Neural progenitor cell (in vitro differentiated cells): ENCODE measurements at regions not wholly inside any gene's neighbourhood (a gene's known extent, or its start where the extent isn't known, plus 50 kb on each side); places are given as distances from the start of the nearest gene placed in this dataset.

Source experiments
- DNase-seq: peaks from one replicate; pipeline ENCODE4 v3.0.0-alpha.2; 2016; ENCODE audit warnings: low spot score
- H2AFZ ChIP-seq: fragments of 200-600 bp; sonication (generic); replicated peaks from 2 replicates; pipeline ENCODE4 v1.6.1; 2016; ENCODE audit warnings: antibody characterized with exemption
- H3F3A ChIP-seq: fragments of 200-600 bp; sonication (generic); 2 replicates; pipeline ENCODE4 v1.6.1; 2016; ENCODE audit warnings: antibody characterized with exemption, low read depth
- H3K27ac ChIP-seq: fragments of 200-600 bp; sonication (generic); 2 replicates; pipeline ENCODE4 v1.5.1; 2016; ENCODE audit warnings: mild to moderate bottlenecking
- H3K27me3 ChIP-seq: fragments of 200-600 bp; sonication (generic); 2 replicates; pipeline ENCODE4 v1.6.1; 2016; ENCODE audit warnings: mild to moderate bottlenecking, moderate library complexity
- H3K36me3 ChIP-seq: fragments of 200-600 bp; sonication (generic); 2 replicates; pipeline ENCODE4 v1.5.1; 2016
- H3K4me1 ChIP-seq: fragments of 200-600 bp; sonication (generic); 2 replicates; pipeline ENCODE4 v1.6.1; 2016; ENCODE audit warnings: mixed run types
- H3K4me2 ChIP-seq: fragments of 200-600 bp; sonication (generic); 2 replicates; pipeline ENCODE4 v1.6.1; 2016
- H3K4me3 ChIP-seq: fragments of 200-600 bp; sonication (generic); 2 replicates; pipeline ENCODE4 v1.5.1; 2016
- H3K79me2 ChIP-seq: fragments of 200-600 bp; sonication (generic); 2 replicates; pipeline ENCODE4 v1.6.1; 2016; ENCODE audit warnings: low read depth
- H3K9ac ChIP-seq: fragments of 200-600 bp; sonication (generic); 2 replicates; pipeline ENCODE4 v1.6.1; 2016
- H3K9me3 ChIP-seq: fragments of 200-600 bp; sonication (generic); 2 replicates; pipeline ENCODE4 v1.5.1; 2016; ENCODE audit warnings: low read depth
- H4K20me1 ChIP-seq: fragments of 200-600 bp; sonication (generic); 2 replicates; pipeline ENCODE4 v1.6.1; 2016; ENCODE audit warnings: low read depth
- H3K27ac Mint-ChIP-seq: 3 replicates; pipeline ENCODE4 v1.8.0; 2021; ENCODE audit warnings: mixed read lengths
- H3K27me3 Mint-ChIP-seq: 2 replicates; pipeline ENCODE4 v1.8.0; 2022; ENCODE audit warnings: low read depth, mild to moderate bottlenecking, inconsistent platforms, moderate library complexity, mixed read lengths; ENCODE audit not compliant: insufficient read depth
- H3K36me3 Mint-ChIP-seq: 3 replicates; pipeline ENCODE4 v1.8.0; 2021; ENCODE audit warnings: mixed read lengths
- H3K4me1 Mint-ChIP-seq: 3 replicates; pipeline ENCODE4 v1.8.0; 2021; ENCODE audit warnings: mixed read lengths
- H3K4me3 Mint-ChIP-seq: 3 replicates; pipeline ENCODE4 v1.8.0; 2021; ENCODE audit warnings: mild to moderate bottlenecking, moderate library complexity, mixed read lengths
- H3K9me3 Mint-ChIP-seq: 3 replicates; pipeline ENCODE4 v1.8.0; 2020; ENCODE audit warnings: mixed read lengths
- CTCF ChIP-seq: fragments of 200-600 bp; sonication (generic); IDR thresholded peaks from 2 replicates; pipeline ENCODE4 v1.5.1; 2017; ENCODE audit warnings: antibody characterized with exemption, mild to moderate bottlenecking
- EZH2 ChIP-seq: fragments of 200-600 bp; sonication (generic); IDR thresholded peaks from 2 replicates; pipeline ENCODE4 v1.6.1; 2017; ENCODE audit warnings: antibody characterized with exemption, mild to moderate bottlenecking, moderate library complexity
- EZH2phosphoT487 ChIP-seq: fragments of 200-600 bp; sonication (generic); IDR thresholded peaks from 2 replicates; pipeline ENCODE4 v1.6.1; 2017; ENCODE audit warnings: antibody characterized with exemption

- no peak overlapping the region for H3K4me2 ChIP-seq
- H3K4me1 ChIP-seq = no peaks in the 10 kb centered on the region
- no peaks in the 10 kb centered on the region for H3F3A ChIP-seq
- DNase-seq = no peak
- H3K27ac Mint-ChIP-seq = no peak overlapping the region
- H4K20me1 ChIP-seq = no peaks in the 10 kb centered on the region
- no peak for TF ChIP-seq EZH2
- TF ChIP-seq EZH2phosphoT487 = no peak
- TF ChIP-seq CTCF = no peak
- H3K27me3 Mint-ChIP-seq = peaks cover 4% of the 10 kb centered on the region
- no peaks in the 10 kb centered on the region for H3K9me3 ChIP-seq
- H2AFZ ChIP-seq = no peak overlapping the region
- no peak overlapping the region for H3K4me3 ChIP-seq
- no peaks in the 10 kb centered on the region for H3K36me3 Mint-ChIP-seq
- no peak overlapping the region for H3K4me3 Mint-ChIP-seq
- no peaks in the 10 kb centered on the region for H3K36me3 ChIP-seq
- H3K27ac ChIP-seq = no peak overlapping the region
- H3K27me3 ChIP-seq = no peaks in the 10 kb centered on the region
- no peaks in the 10 kb centered on the region for H3K9me3 Mint-ChIP-seq
- H3K4me1 Mint-ChIP-seq = peaks cover 11% of the 10 kb centered on the region
- no peaks in the 10 kb centered on the region for H3K79me2 ChIP-seq
- H3K9ac ChIP-seq = no peak overlapping the region
Measured at GRCh38 chr4:10171055-10171454, 54.5 kb upstream of the WDR1 start.

GRCh38 chr4:10169839-10170387 is 53.3 kb upstream of the WDR1 start:
- Mint-ChIP-seq H3K27me3 (peaks cover 2% of the 10 kb centered on the region), H3K36me3 (no peaks in the 10 kb centered on the region), H3K4me1 (peaks cover 11% of the 10 kb centered on the region), H3K27ac (no peak overlapping the region), H3K4me3 (no peak overlapping the region), H3K9me3 (no peaks in the 10 kb centered on the region)
- Histone ChIP-seq H3K79me2 (no peaks in the 10 kb centered on the region), H4K20me1 (no peaks in the 10 kb centered on the region), H3K4me3 (no peak overlapping the region), H3K27me3 (no peaks in the 10 kb centered on the region), H3K9me3 (no peaks in the 10 kb centered on the region), H3K9ac (no peak overlapping the region), H2AFZ (no peak overlapping the region), H3K4me1 (no peaks in the 10 kb centered on the region), H3K27ac (no peak overlapping the region), H3K4me2 (no peak overlapping the region), H3K36me3 (no peaks in the 10 kb centered on the region), H3F3A (no peaks in the 10 kb centered on the region)
- no peak for DNase-seq
- TF ChIP-seq EZH2 = no peak
- TF ChIP-seq EZH2phosphoT487 = no peak
- no peak for TF ChIP-seq CTCF

- Histone ChIP-seq H3K36me3 (no peaks in the 10 kb centered on the region), H4K20me1 (no peaks in the 10 kb centered on the region), H3K9ac (no peak overlapping the region), H3K9me3 (no peaks in the 10 kb centered on the region), H2AFZ (no peak overlapping the region), H3F3A (no peaks in the 10 kb centered on the region), H3K79me2 (no peaks in the 10 kb centered on the region), H3K4me2 (no peak overlapping the region), H3K4me1 (no peaks in the 10 kb centered on the region), H3K4me3 (no peak overlapping the region), H3K27ac (no peak overlapping the region), H3K27me3 (no peaks in the 10 kb centered on the region)
- no peaks in the 10 kb centered on the region for H3K36me3 Mint-ChIP-seq
- H3K27me3 Mint-ChIP-seq = peaks cover 2% of the 10 kb centered on the region
- H3K4me1 Mint-ChIP-seq = peaks cover 4% of the 10 kb centered on the region
- H3K9me3 Mint-ChIP-seq = no peaks in the 10 kb centered on the region
- DNase-seq = no peak
- TF ChIP-seq EZH2phosphoT487 = no peak
- no peak for TF ChIP-seq EZH2
- TF ChIP-seq CTCF = no peak
- no peak overlapping the region for H3K4me3 Mint-ChIP-seq
- H3K27ac Mint-ChIP-seq = no peak overlapping the region
Measured at GRCh38 chr4:10168151-10168550, 51.6 kb upstream of the WDR1 start.
